OCI-LY1 (cell line): ENCODE measurements at regions not wholly inside any gene's neighbourhood (a gene's known extent, or its start where the extent isn't known, plus 50 kb on each side); places are given as distances from the start of the nearest gene placed in this dataset.
"Not testable (repeated sequence)": the region's sequence is repeated elsewhere in the genome, so short reads cannot be mapped to it uniquely, and the experiment has no call there.

Experiments used
- H2AFZ ChIP-seq: fragments of 200-600 bp; sonication (generic), shearing (Covaris generic); 2 replicates; pipeline ENCODE4 v1.6.0; 2014; ENCODE audit warnings: antibody characterized with exemption, mild to moderate bottlenecking, low read length
- H3F3A ChIP-seq: fragments of 200-600 bp; sonication (generic), shearing (Covaris generic); 2 replicates; pipeline ENCODE4 v1.6.0; 2014; ENCODE audit warnings: mild to moderate bottlenecking, antibody characterized with exemption, low read length, moderate library complexity; ENCODE audit not compliant: insufficient read depth
- H3K27ac ChIP-seq: fragments of 200-600 bp; sonication (generic); 2 replicates; pipeline ENCODE4 v1.5.1; 2014; ENCODE audit warnings: low read length, mixed run types, mild to moderate bottlenecking, low read depth; ENCODE audit not compliant: poor library complexity, severe bottlenecking
- H3K27me3 ChIP-seq: fragments of 200-600 bp; sonication (generic); 2 replicates; pipeline ENCODE4 v1.6.0; 2014; ENCODE audit warnings: antibody characterized with exemption, mild to moderate bottlenecking, low read length, moderate library complexity; ENCODE audit not compliant: insufficient read depth
- H3K36me3 ChIP-seq: fragments of 200-600 bp; sonication (generic); 2 replicates; pipeline ENCODE4 v1.6.1; 2014; ENCODE audit warnings: mild to moderate bottlenecking, antibody characterized with exemption, low read length, moderate library complexity, mixed read lengths; ENCODE audit not compliant: insufficient read depth
- H3K4me1 ChIP-seq: fragments of 200-600 bp; sonication (generic); 2 replicates; pipeline ENCODE4 v1.5.1; 2014; ENCODE audit warnings: mild to moderate bottlenecking, low read length, moderate library complexity; ENCODE audit not compliant: insufficient read depth, severe bottlenecking
- H3K4me2 ChIP-seq: fragments of 200-600 bp; sonication (generic), shearing (Covaris generic); 2 replicates; pipeline ENCODE4 v1.6.1; 2014; ENCODE audit warnings: low read length
- H3K4me3 ChIP-seq: fragments of 200-600 bp; sonication (generic); 2 replicates; pipeline ENCODE4 v1.5.1; 2014; ENCODE audit warnings: low read length, low read depth, mild to moderate bottlenecking, mixed read lengths; ENCODE audit not compliant: poor library complexity, severe bottlenecking
- H3K79me2 ChIP-seq: fragments of 200-600 bp; shearing (Covaris generic); 2 replicates; pipeline ENCODE4 v1.6.1; 2016; ENCODE audit warnings: mixed run types, low read length, mixed read lengths; ENCODE audit not compliant: insufficient read depth
- H3K9ac ChIP-seq: fragments of 200-600 bp; sonication (generic), shearing (Covaris generic); 2 replicates; pipeline ENCODE4 v1.6.1; 2014; ENCODE audit warnings: mild to moderate bottlenecking, low read length, mixed read lengths
- H3K9me2 ChIP-seq: fragments of 200-600 bp; sonication (generic), shearing (Covaris generic); 2 replicates; pipeline ENCODE4 v1.6.1; 2014; ENCODE audit warnings: low read depth, mild to moderate bottlenecking, low read length, mixed read lengths
- H3K9me3 ChIP-seq: fragments of 200-600 bp; shearing (Covaris generic); 2 replicates; pipeline ENCODE4 v1.6.1; 2014; ENCODE audit warnings: low read length, mixed read lengths
- H4K20me1 ChIP-seq: fragments of 200-600 bp; sonication (generic), shearing (Covaris generic); 2 replicates; pipeline ENCODE4 v1.6.0; 2016; ENCODE audit warnings: mild to moderate bottlenecking, low read length; ENCODE audit not compliant: insufficient read depth
- CTCF ChIP-seq: fragments of 200-600 bp; sonication (generic), shearing (Covaris generic); IDR thresholded peaks from 2 replicates; pipeline ENCODE4 v1.5.1; 2017; ENCODE audit warnings: mild to moderate bottlenecking, antibody characterized with exemption, low read length, moderate library complexity, mixed read lengths
- EZH2 ChIP-seq: fragments of 200-600 bp; sonication (generic), shearing (Covaris generic); IDR thresholded peaks from 2 replicates; pipeline ENCODE4 v1.8.0; 2017; ENCODE audit warnings: borderline replicate concordance, mixed run types, mild to moderate bottlenecking, antibody characterized with exemption, low read length, moderate library complexity, mixed read lengths

DNA sequence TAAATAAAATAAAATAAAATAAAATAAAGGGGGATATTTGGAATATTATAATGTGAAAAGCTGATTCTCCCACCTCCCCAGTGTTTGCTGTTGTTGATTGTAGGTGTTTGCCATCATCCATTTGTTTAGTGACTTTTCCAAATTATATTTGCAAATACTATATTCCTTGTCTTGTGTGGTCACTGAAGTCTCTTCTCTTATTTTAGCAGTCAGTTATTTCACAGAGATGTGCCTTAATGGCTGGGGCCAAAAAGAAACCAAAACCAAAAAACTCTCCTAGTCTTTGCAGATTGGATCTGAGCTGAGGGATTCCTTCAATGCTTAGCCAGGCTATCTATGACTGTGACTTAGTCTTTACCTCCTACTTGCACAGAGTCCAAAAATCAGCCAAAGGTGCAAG lies 70.9 kb upstream of the ZNF169 start:
- no peak overlapping the region for H3K4me3 ChIP-seq
- no peaks in the 10 kb centered on the region for H3K79me2 ChIP-seq

DNA sequence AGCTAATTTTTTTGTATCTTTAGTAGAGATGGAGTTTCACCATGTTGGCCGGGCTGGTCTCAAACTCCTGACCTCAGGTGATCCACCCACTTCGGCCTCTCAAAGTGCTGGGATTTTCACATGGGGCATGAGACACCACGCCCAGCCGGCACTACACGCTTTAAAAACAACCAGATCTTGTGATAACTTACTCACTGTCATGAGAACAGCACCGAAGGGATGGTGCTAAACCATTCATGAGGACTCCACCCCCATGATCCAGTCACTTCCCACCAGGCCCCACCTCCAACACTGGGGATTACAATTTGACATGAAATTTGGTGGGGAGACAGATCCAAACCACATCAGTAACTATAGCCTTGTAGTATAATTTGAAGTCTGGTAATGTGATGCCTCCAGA lies 67.4 kb upstream of the ZNF169 start:
- H3K4me1 ChIP-seq, H3K4me2 ChIP-seq, H4K20me1 ChIP-seq: not testable (repeated sequence)

More for the DNA sequence above, 70.9 kb upstream of the ZNF169 start:
- Histone ChIP-seq H3K27ac (no peak overlapping the region), H3K4me2 (no peak overlapping the region), H3K36me3 (no peaks in the 10 kb centered on the region), H2AFZ (no peak overlapping the region), H3K9me2 (no peaks in the 10 kb centered on the region), H3K9me3 (no peaks in the 10 kb centered on the region), H3K27me3 (no peaks in the 10 kb centered on the region), H4K20me1 (no peaks in the 10 kb centered on the region), H3F3A (no peaks in the 10 kb centered on the region), H3K4me1 (no peaks in the 10 kb centered on the region), H3K9ac (no peak overlapping the region)
- TF ChIP-seq EZH2 (no peak), CTCF (no peak)

GRCh38 chr9:94198414-94198813 lies 60.7 kb upstream of the ZNF169 start:
- Histone ChIP-seq H3K4me2 (no peak overlapping the region), H3K27ac (no peak overlapping the region), H3K9ac (no peak overlapping the region), H3K9me2 (no peaks in the 10 kb centered on the region), H3K4me1 (no peaks in the 10 kb centered on the region), H2AFZ (no peak overlapping the region), H3K79me2 (no peaks in the 10 kb centered on the region), H4K20me1 (no peaks in the 10 kb centered on the region), H3K36me3 (no peaks in the 10 kb centered on the region; the same call in 1 of the 2 replicates), H3K9me3 (0 out of 2 replicates have a peak, but pooled peaks cover under 1% of the 10 kb centered on the region), H3K4me3 (no peak overlapping the region), H3F3A (no peaks in the 10 kb centered on the region), H3K27me3 (no peaks in the 10 kb centered on the region)
- TF ChIP-seq EZH2, result no peak
- TF ChIP-seq CTCF, result no peak

More for the DNA sequence above, 67.4 kb upstream of the ZNF169 start:
- not testable (repeated sequence) for H3K79me2 ChIP-seq, H3K4me3 ChIP-seq, H3K9ac ChIP-seq, H3K27ac ChIP-seq, H3K9me2 ChIP-seq, H3K36me3 ChIP-seq, H2AFZ ChIP-seq, H3F3A ChIP-seq, H3K27me3 ChIP-seq, H3K9me3 ChIP-seq

DNA sequence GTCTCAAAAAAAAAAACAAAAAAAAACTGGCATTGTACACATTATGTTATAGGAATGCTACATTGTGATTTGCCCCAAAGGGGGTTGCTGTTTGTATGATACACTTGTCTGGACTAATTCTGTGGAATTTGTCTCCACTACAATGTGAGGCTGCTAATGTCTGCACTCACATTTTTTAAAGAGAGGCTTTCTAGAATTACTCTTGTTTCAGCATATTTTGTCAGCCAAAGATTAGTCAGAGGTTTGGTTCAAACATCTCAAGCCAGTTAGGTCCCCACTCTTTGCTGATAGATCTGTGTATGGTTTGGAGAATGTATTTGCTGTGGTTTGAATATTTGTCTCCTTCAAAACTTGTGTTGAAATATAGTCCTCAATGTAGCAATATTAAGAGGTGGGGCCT lies 59.3 kb upstream of the ZNF169 start:
- Histone ChIP-seq H3K9me3 (peaks cover 7% of the 10 kb centered on the region; the same call in 1 of the 2 replicates), H3K27ac (no peak overlapping the region), H3K4me2 (no peak overlapping the region), H3K9ac (no peak overlapping the region), H3K4me1 (no peaks in the 10 kb centered on the region), H4K20me1 (no peaks in the 10 kb centered on the region), H3K79me2 (no peaks in the 10 kb centered on the region), H3K9me2 (no peaks in the 10 kb centered on the region), H3K27me3 (no peaks in the 10 kb centered on the region), H3F3A (no peaks in the 10 kb centered on the region), H3K36me3 (no peaks in the 10 kb centered on the region; the same call in 1 of the 2 replicates), H2AFZ (no peak overlapping the region), H3K4me3 (no peak overlapping the region)
- TF ChIP-seq EZH2, result no peak
- TF ChIP-seq CTCF, result no peak
